ENCODE measurements at regions not wholly inside any gene's neighbourhood (a gene's known extent, or its start where the extent isn't known, plus 50 kb on each side); places are given as distances from the start of the nearest gene placed in this dataset.

DNA sequence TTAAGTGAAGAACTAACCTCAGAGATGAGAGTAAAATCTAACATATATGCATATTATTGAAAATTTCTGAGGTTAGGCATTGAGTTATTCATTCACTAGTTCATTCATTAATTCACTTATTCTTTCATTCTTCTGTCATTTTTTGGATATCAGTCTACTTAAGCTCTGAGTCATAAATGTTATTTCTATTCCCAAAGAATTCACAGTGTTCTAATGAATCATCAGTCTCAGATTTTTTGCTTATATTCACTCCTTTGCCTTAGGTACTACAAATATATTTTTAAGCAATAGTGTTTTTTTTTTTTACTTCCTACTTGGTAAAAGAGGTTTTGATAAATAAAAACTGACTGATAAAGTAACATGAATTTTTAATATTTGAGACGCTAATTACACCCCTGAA lies 95.2 kb upstream of the DKK2 start:
- no peaks in the 10 kb centered on the region for H3K4me1 ChIP-seq
- TF ChIP-seq, protein P1, sequence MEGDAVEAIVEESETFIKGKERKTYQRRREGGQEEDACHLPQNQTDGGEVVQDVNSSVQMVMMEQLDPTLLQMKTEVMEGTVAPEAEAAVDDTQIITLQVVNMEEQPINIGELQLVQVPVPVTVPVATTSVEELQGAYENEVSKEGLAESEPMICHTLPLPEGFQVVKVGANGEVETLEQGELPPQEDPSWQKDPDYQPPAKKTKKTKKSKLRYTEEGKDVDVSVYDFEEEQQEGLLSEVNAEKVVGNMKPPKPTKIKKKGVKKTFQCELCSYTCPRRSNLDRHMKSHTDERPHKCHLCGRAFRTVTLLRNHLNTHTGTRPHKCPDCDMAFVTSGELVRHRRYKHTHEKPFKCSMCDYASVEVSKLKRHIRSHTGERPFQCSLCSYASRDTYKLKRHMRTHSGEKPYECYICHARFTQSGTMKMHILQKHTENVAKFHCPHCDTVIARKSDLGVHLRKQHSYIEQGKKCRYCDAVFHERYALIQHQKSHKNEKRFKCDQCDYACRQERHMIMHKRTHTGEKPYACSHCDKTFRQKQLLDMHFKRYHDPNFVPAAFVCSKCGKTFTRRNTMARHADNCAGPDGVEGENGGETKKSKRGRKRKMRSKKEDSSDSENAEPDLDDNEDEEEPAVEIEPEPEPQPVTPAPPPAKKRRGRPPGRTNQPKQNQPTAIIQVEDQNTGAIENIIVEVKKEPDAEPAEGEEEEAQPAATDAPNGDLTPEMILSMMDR (IDR thresholded peaks at IDR 0.05) = no peak
- TF ChIP-seq EP300 (IDR thresholded peaks at IDR 0.05) = no peak
- TF ChIP-seq POLR2A (IDR thresholded peaks at IDR 0.05) = no peak
- 91 to 94% methylated on average over 1 of the region's 1 CpG for WGBS, 2 donors

DNA sequence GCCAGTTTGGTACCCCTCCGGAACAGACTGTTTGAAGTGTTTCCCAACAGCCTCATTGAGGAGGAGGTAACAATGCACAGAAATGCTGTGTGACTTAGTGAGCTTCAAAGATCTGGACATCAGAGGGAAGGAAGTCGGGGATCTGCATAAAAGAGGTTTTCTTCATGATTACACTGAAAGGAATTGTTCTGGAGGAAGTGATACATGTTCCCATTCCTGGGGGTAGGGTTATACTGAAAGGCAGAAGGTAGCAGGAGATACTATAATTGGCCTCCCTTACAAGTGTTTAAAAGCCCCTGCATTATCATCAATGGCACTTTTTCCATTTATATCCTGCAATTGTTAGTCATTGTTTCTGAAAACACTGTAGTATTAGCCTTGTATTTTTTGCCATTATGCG lies 94.0 kb upstream of the DKK2 start:
- no peak for DNase-seq (ENCODE audit: low spot score in 2 of 2)
- Histone ChIP-seq H3K4me1 (no peaks in the 10 kb centered on the region), H3K9me3 (no peaks in the 10 kb centered on the region), H3K36me3 (no peaks in the 10 kb centered on the region), H3K27me3 (no peaks in the 10 kb centered on the region), H3K27ac (no peak overlapping the region), H3K4me3 (no peak overlapping the region)
- WGBS, 2 donors = 57 to 60% methylated on average over 3 of the region's 3 CpGs
- TF ChIP-seq EP300 (IDR thresholded peaks at IDR 0.05) = no peak
- no peak for TF ChIP-seq POLR2A (IDR thresholded peaks at IDR 0.05)
- TF ChIP-seq, protein P1 (IDR thresholded peaks at IDR 0.05) = no peak

More for the DNA sequence above, 95.2 kb upstream of the DKK2 start:
- H3K36me3 ChIP-seq = no peaks in the 10 kb centered on the region
- H3K27ac ChIP-seq = no peak overlapping the region
- no peaks in the 10 kb centered on the region for H3K9me3 ChIP-seq
- DNase-seq (ENCODE audit: low spot score in 2 of 2) = no peak
- H3K27me3 ChIP-seq = no peaks in the 10 kb centered on the region
- H3K4me3 ChIP-seq = no peak overlapping the region

- Histone ChIP-seq H3K4me3 (no peak overlapping the region), H3K4me1 (no peaks in the 10 kb centered on the region), H3K27me3 (no peaks in the 10 kb centered on the region), H3K36me3 (no peaks in the 10 kb centered on the region), H3K9me3 (no peaks in the 10 kb centered on the region), H3K27ac (no peak overlapping the region)
- TF ChIP-seq, protein P1 (IDR thresholded peaks at IDR 0.05) = no peak
- TF ChIP-seq POLR2A (IDR thresholded peaks at IDR 0.05) (no peak), EP300 (IDR thresholded peaks at IDR 0.05) (no peak)
- DNase-seq (ENCODE audit: low spot score in 2 of 2) = no peak
- WGBS, 2 donors = 82 to 86% methylated on average over 1 of the region's 1 CpG
These were observed 93.5 kb upstream of the DKK2 start for GRCh38 chr4:107129611-107130010.

GRCh38 chr4:107129076-107129475 lies 93.0 kb upstream of the DKK2 start:
- Histone ChIP-seq H3K4me1 (no peaks in the 10 kb centered on the region), H3K36me3 (no peaks in the 10 kb centered on the region), H3K27ac (no peak overlapping the region), H3K4me3 (no peak overlapping the region), H3K27me3 (no peaks in the 10 kb centered on the region), H3K9me3 (no peaks in the 10 kb centered on the region)
- TF ChIP-seq EP300 (IDR thresholded peaks at IDR 0.05) = no peak
- no peak for TF ChIP-seq POLR2A (IDR thresholded peaks at IDR 0.05)
- TF ChIP-seq, protein P1 (IDR thresholded peaks at IDR 0.05) = no peak
- WGBS, 2 donors = 39 to 53% methylated on average over 2 of the region's 2 CpGs
- no peak for DNase-seq (ENCODE audit: low spot score in 2 of 2)

DNA sequence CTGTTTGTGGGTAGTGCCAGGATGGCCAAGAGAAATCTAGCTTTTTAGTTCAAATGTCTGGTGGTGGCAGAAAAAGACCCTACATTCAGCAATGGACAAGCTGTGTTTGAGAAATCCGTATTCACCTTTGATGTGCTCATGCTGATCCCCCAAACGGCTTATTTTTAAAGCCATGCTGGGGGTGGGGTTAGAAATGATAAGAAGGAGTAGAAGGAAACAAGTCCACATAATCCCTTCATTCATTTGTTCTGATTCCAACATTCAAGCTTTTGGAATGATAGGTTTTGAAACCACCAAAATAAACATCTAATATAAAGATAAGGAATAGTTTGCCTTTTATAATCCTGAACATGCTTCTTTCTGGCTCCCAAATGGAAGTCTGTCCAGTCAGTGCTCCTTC lies 92.0 kb upstream of the DKK2 start:
- Histone ChIP-seq H3K4me3 (no peak overlapping the region), H3K27me3 (no peaks in the 10 kb centered on the region), H3K9me3 (no peaks in the 10 kb centered on the region), H3K36me3 (no peaks in the 10 kb centered on the region), H3K4me1 (no peaks in the 10 kb centered on the region), H3K27ac (no peak overlapping the region)
- WGBS, 2 donors = 85 to 87% methylated on average over 2 of the region's 2 CpGs
- no peak for DNase-seq (ENCODE audit: low spot score in 2 of 2)
- TF ChIP-seq POLR2A (IDR thresholded peaks at IDR 0.05) (no peak), EP300 (IDR thresholded peaks at IDR 0.05) (no peak)
- TF ChIP-seq, protein P1 (IDR thresholded peaks at IDR 0.05) = no peak
